GM23338 (cell line): ENCODE measurements at regions not wholly inside any gene's neighbourhood (a gene's known extent, or its start where the extent isn't known, plus 50 kb on each side); places are given as distances from the start of the nearest gene placed in this dataset.

Experiments used
- ATAC-seq: fragments of 200-7000 bp; cut with Tn5 transposase; 3 replicates; pipeline ENCODE4 v1.9.1; 2020
- DNase-seq: peaks from one replicate; pipeline ENCODE4 v3.0.0-alpha.2; 2015; ENCODE audit warnings: low spot score
- H2AFZ ChIP-seq: fragments of 200-600 bp; sonication (generic); 2 replicates; pipeline ENCODE4 v1.8.0; 2016; ENCODE audit warnings: antibody characterized with exemption, mild to moderate bottlenecking, moderate library complexity
- H3F3A ChIP-seq: fragments of 200-600 bp; sonication (generic); replicated peaks from 2 replicates; pipeline ENCODE4 v1.8.0; 2017; ENCODE audit warnings: antibody characterized with exemption, mixed run types, low read depth
- H3K27ac ChIP-seq: fragments of 200-600 bp; sonication (generic); 2 replicates; pipeline ENCODE4 v1.6.1; 2016; ENCODE audit warnings: low read depth
- H3K27me3 ChIP-seq: fragments of 200-600 bp; sonication (generic); 2 replicates; pipeline ENCODE4 v1.8.0; 2016; ENCODE audit warnings: mild to moderate bottlenecking, mixed run types, moderate library complexity; ENCODE audit not compliant: insufficient read depth
- H3K36me3 ChIP-seq: fragments of 200-600 bp; sonication (generic); 2 replicates; pipeline ENCODE4 v1.8.0; 2016; ENCODE audit warnings: mild to moderate bottlenecking; ENCODE audit not compliant: insufficient read depth
- H3K4me1 ChIP-seq: fragments of 200-600 bp; sonication (generic); 2 replicates; pipeline ENCODE4 v1.8.0; 2016; ENCODE audit warnings: mild to moderate bottlenecking, moderate library complexity; ENCODE audit not compliant: insufficient read depth
- H3K4me2 ChIP-seq: fragments of 200-600 bp; sonication (generic); 2 replicates; pipeline ENCODE4 v1.7.1; 2017; ENCODE audit warnings: mixed run types
- H3K4me3 ChIP-seq: fragments of 200-600 bp; sonication (generic); 2 replicates; pipeline ENCODE4 v1.6.1; 2016; ENCODE audit warnings: mixed run types
- H3K79me2 ChIP-seq: fragments of 200-600 bp; sonication (generic); replicated peaks from 2 replicates; pipeline ENCODE4 v1.8.0; 2017; ENCODE audit warnings: mild to moderate bottlenecking; ENCODE audit not compliant: insufficient read depth
- H3K9me2 ChIP-seq: fragments of 200-600 bp; sonication (generic); 2 replicates; pipeline ENCODE4 v1.8.0; 2017; ENCODE audit not compliant: insufficient read depth
- H4K20me1 ChIP-seq: fragments of 200-600 bp; sonication (generic); replicated peaks from 2 replicates; pipeline ENCODE4 v1.8.0; 2017; ENCODE audit warnings: mild to moderate bottlenecking; ENCODE audit not compliant: insufficient read depth
- H3K27ac Mint-ChIP-seq: 2 replicates; pipeline ENCODE4 v1.8.0; 2020; ENCODE audit warnings: inconsistent platforms, mild to moderate bottlenecking, moderate library complexity, mixed read lengths
- H3K27me3 Mint-ChIP-seq: 3 replicates; pipeline ENCODE4 v1.8.0; 2022; ENCODE audit warnings: low read depth, mild to moderate bottlenecking, moderate library complexity, mixed read lengths, inconsistent platforms; ENCODE audit not compliant: insufficient read depth, poor library complexity
- H3K36me3 Mint-ChIP-seq: 3 replicates; pipeline ENCODE4 v1.8.0; 2021; ENCODE audit warnings: low read depth, mild to moderate bottlenecking, inconsistent platforms, moderate library complexity, mixed read lengths
- H3K4me1 Mint-ChIP-seq: 3 replicates; pipeline ENCODE4 v1.8.0; 2020; ENCODE audit warnings: mild to moderate bottlenecking, inconsistent platforms, mixed read lengths
- H3K4me3 Mint-ChIP-seq: 3 replicates; pipeline ENCODE4 v1.8.0; 2021; ENCODE audit warnings: moderate library complexity, mild to moderate bottlenecking, inconsistent platforms, mixed read lengths
- H3K9me3 Mint-ChIP-seq: 3 replicates; pipeline ENCODE4 v1.8.0; 2020; ENCODE audit warnings: moderate library complexity, mild to moderate bottlenecking, inconsistent platforms, mixed read lengths
- CREB1 ChIP-seq: fragments of 250-450 bp; sonication (Bioruptor Pico); IDR thresholded peaks from 2 replicates; pipeline ENCODE4 v1.5.0; 2020; ENCODE audit warnings: low read depth, mild to moderate bottlenecking, moderate library complexity
- ETS1 ChIP-seq: IDR thresholded peaks from 2 replicates; pipeline ENCODE4 v1.6.1; 2016; ENCODE audit warnings: antibody characterized with exemption
- EZH2 ChIP-seq: fragments of 200-600 bp; sonication (generic); IDR thresholded peaks from one replicate; pipeline ENCODE4 v1.8.0; 2017; ENCODE audit warnings: antibody characterized with exemption, mild to moderate bottlenecking, low read depth; ENCODE audit not compliant: unreplicated experiment
- EZH2phosphoT487 ChIP-seq: fragments of 200-600 bp; sonication (generic); IDR thresholded peaks from one replicate; pipeline ENCODE4 v1.8.1; 2018; ENCODE audit warnings: antibody characterized with exemption; ENCODE audit not compliant: unreplicated experiment
- JUNB ChIP-seq: IDR thresholded peaks from one replicate; pipeline ENCODE4 v1.6.1; 2016; ENCODE audit warnings: antibody characterized with exemption; ENCODE audit not compliant: unreplicated experiment
- NANOG ChIP-seq: IDR thresholded peaks from 2 replicates; pipeline ENCODE4 v1.6.1; 2016; ENCODE audit warnings: antibody characterized with exemption, borderline replicate concordance
- STAT1 ChIP-seq: IDR thresholded peaks from one replicate; pipeline ENCODE4 v1.6.1; 2016; ENCODE audit warnings: antibody characterized with exemption; ENCODE audit not compliant: unreplicated experiment
- ZNF114 ChIP-seq: fragments of 250-450 bp; sonication (Bioruptor Pico); IDR thresholded peaks from 2 replicates; pipeline ENCODE4 v1.5.0; 2020; ENCODE audit warnings: mild to moderate bottlenecking, moderate library complexity
- TF ChIP-seq, protein P1 (sequence below): IDR thresholded peaks from one replicate; pipeline ENCODE4 v1.6.1; 2018; ENCODE audit warnings: antibody characterized with exemption; ENCODE audit not compliant: unreplicated experiment
- TF ChIP-seq, protein P2 (sequence below), 2 experiments: fragments of 200-600 bp in 1 of 2; sonication (generic) in 1 of 2; conservative IDR thresholded peaks; 2 replicates each; pipeline versions ENCODE4 v1.5.1 to v1.6.1; 2016 to 2017; ENCODE audit warnings: antibody characterized with exemption in 2 of 2, low read depth in 2 of 2, mild to moderate bottlenecking in 2 of 2, moderate library complexity in 1 of 2

GRCh38 chr4:165698272-165698671 is 174.8 kb upstream of the TLL1 start (continued):
- TF ChIP-seq CREB1 (CRISPR knock-in tag) = no peak
- TF ChIP-seq ETS1 = no peak
- no peak for TF ChIP-seq EZH2phosphoT487
- TF ChIP-seq, protein P1, sequence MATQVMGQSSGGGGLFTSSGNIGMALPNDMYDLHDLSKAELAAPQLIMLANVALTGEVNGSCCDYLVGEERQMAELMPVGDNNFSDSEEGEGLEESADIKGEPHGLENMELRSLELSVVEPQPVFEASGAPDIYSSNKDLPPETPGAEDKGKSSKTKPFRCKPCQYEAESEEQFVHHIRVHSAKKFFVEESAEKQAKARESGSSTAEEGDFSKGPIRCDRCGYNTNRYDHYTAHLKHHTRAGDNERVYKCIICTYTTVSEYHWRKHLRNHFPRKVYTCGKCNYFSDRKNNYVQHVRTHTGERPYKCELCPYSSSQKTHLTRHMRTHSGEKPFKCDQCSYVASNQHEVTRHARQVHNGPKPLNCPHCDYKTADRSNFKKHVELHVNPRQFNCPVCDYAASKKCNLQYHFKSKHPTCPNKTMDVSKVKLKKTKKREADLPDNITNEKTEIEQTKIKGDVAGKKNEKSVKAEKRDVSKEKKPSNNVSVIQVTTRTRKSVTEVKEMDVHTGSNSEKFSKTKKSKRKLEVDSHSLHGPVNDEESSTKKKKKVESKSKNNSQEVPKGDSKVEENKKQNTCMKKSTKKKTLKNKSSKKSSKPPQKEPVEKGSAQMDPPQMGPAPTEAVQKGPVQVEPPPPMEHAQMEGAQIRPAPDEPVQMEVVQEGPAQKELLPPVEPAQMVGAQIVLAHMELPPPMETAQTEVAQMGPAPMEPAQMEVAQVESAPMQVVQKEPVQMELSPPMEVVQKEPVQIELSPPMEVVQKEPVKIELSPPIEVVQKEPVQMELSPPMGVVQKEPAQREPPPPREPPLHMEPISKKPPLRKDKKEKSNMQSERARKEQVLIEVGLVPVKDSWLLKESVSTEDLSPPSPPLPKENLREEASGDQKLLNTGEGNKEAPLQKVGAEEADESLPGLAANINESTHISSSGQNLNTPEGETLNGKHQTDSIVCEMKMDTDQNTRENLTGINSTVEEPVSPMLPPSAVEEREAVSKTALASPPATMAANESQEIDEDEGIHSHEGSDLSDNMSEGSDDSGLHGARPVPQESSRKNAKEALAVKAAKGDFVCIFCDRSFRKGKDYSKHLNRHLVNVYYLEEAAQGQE = no peak
- no peak for TF ChIP-seq STAT1
- TF ChIP-seq NANOG = no peak
- no peak for TF ChIP-seq EZH2
- TF ChIP-seq ZNF114 (CRISPR knock-in tag) = no peak

- no peaks in the 10 kb centered on the region for H3K9me3 Mint-ChIP-seq
- TF ChIP-seq, protein P2, sequence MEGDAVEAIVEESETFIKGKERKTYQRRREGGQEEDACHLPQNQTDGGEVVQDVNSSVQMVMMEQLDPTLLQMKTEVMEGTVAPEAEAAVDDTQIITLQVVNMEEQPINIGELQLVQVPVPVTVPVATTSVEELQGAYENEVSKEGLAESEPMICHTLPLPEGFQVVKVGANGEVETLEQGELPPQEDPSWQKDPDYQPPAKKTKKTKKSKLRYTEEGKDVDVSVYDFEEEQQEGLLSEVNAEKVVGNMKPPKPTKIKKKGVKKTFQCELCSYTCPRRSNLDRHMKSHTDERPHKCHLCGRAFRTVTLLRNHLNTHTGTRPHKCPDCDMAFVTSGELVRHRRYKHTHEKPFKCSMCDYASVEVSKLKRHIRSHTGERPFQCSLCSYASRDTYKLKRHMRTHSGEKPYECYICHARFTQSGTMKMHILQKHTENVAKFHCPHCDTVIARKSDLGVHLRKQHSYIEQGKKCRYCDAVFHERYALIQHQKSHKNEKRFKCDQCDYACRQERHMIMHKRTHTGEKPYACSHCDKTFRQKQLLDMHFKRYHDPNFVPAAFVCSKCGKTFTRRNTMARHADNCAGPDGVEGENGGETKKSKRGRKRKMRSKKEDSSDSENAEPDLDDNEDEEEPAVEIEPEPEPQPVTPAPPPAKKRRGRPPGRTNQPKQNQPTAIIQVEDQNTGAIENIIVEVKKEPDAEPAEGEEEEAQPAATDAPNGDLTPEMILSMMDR (conservative IDR thresholded peaks at IDR 0.05; ENCODE audit: low read depth in 2 of 2) = no peak
- no peak for TF ChIP-seq JUNB
- TF ChIP-seq CREB1 (CRISPR knock-in tag) = no peak
- TF ChIP-seq STAT1 = no peak
- TF ChIP-seq EZH2 = no peak
- TF ChIP-seq, protein P1 = no peak
Measured at GRCh38 chr4:165699055-165699454, 174.0 kb upstream of the TLL1 start.

More at GRCh38 chr4:165699055-165699454, 174.0 kb upstream of the TLL1 start:
- no peak overlapping the region for H3K4me3 ChIP-seq
- H3K79me2 ChIP-seq = no peaks in the 10 kb centered on the region
- H2AFZ ChIP-seq = no peak overlapping the region
- no peaks in the 10 kb centered on the region for H3K4me1 Mint-ChIP-seq
- no peak overlapping the region for H3K27ac ChIP-seq
- H3K4me3 Mint-ChIP-seq = no peak overlapping the region
- no peaks in the 10 kb centered on the region for H3K9me2 ChIP-seq
- no peak overlapping the region for H3K27ac Mint-ChIP-seq
- H3K27me3 ChIP-seq = no peaks in the 10 kb centered on the region
- no peak overlapping the region for H3K4me2 ChIP-seq
- no peaks in the 10 kb centered on the region for H3K36me3 Mint-ChIP-seq
- no peaks in the 10 kb centered on the region for H3F3A ChIP-seq
- no peaks in the 10 kb centered on the region for H3K27me3 Mint-ChIP-seq
- H3K36me3 ChIP-seq = no peaks in the 10 kb centered on the region
- ATAC-seq (no peak), DNase-seq (no peak)
- H3K4me1 ChIP-seq = no peaks in the 10 kb centered on the region; the same call in 1 of the 2 replicates
- no peaks in the 10 kb centered on the region for H4K20me1 ChIP-seq
